Esophagus squamous epithelium (tissue), 5 donors: ENCODE measurements at regions not wholly inside any gene's neighbourhood (a gene's known extent, or its start where the extent isn't known, plus 50 kb on each side); places are given as distances from the start of the nearest gene placed in this dataset.
"Not testable (repeated sequence)": the region's sequence is repeated elsewhere in the genome, so short reads cannot be mapped to it uniquely, and the experiment has no call there.

Experiments used
- DNase-seq: peaks from one replicate; lab custom pipeline; 2025; lab: John Stamatoyannopoulos, UW
- H3K27ac ChIP-seq, 4 donors: fragments of 200-600 bp; sonication (generic); one replicate each; pipeline ENCODE4 v1.5.1; 2016 to 2019; ENCODE audit warnings: mild to moderate bottlenecking in 1 of 4
- H3K27me3 ChIP-seq, 4 donors: fragments of 200-600 bp; sonication (generic); 1 replicate in 3 of 4; 2 replicates in 1 of 4; pipeline versions ENCODE4 v1.5.1 to v1.6.0; 2017 to 2021; ENCODE audit warnings: antibody characterized with exemption in 1 of 4
- H3K36me3 ChIP-seq, 3 donors: fragments of 200-600 bp; sonication (generic); one replicate each; pipeline ENCODE4 v1.5.1; 2016 to 2019
- H3K4me1 ChIP-seq, 3 donors: fragments of 200-600 bp; sonication (generic); one replicate each; pipeline ENCODE4 v1.5.1; 2017 to 2019
- H3K4me3 ChIP-seq, 4 donors: fragments of 200-600 bp; sonication (generic); 1 replicate in 3 of 4; 2 replicates in 1 of 4; pipeline ENCODE4 v1.5.1; 2016 to 2019; ENCODE audit warnings: mild to moderate bottlenecking in 2 of 4, moderate library complexity in 1 of 4
- H3K9me3 ChIP-seq, 3 donors: fragments of 200-600 bp; sonication (generic); one replicate each; pipeline ENCODE4 v1.5.1; 2016 to 2019
- CTCF ChIP-seq, 6 experiments: fragments of 450-650 bp in 4 of 6; fragments of 200-600 bp in 2 of 6; sonication (generic) in 2 of 6; IDR thresholded peaks; one replicate each; pipeline ENCODE4 v1.5.1; 2016 to 2019; ENCODE audit warnings: antibody characterized with exemption in 6 of 6, mild to moderate bottlenecking in 4 of 6, moderate library complexity in 4 of 6
- POLR2A ChIP-seq, 4 donors: fragments of 450-650 bp; IDR thresholded peaks; one replicate each; pipeline ENCODE4 v1.6.1; 2017; ENCODE audit warnings: antibody characterized with exemption in 4 of 4, mild to moderate bottlenecking in 4 of 4, moderate library complexity in 3 of 4
- WGBS, 2 donors: methylation state at CpG; one replicate each; pipeline ENCODE4 v1.1.5; 2018; 5-methylcytosine and 5-hydroxymethylcytosine counted together
- intact Hi-C: fragments of 100-400 bp; cut with DNase I; formaldehyde crosslinking; loops from one replicate; pipeline ENCODE4 v1.15.0; 2022
- donor health status: DM: yes; HTN: yes; CAD: no.

DNA sequence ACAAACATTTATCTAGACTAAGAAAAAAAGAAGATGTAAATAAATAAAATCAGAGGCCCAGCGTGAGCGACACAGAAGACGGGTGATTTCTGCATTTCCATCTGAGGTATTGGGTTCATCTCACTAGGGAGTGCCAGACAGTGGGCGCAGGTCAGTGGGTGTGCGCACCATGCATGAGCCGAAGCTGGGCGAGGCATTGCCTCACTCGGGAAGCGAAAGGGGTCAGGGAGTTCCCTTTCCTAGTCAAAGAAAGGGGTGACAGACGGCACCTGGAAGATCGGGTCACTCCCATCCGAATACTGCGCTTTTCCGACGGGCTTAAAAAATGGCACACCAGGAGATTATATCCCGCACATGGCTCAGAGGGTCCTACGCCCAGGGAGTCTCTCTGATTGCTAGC lies 79.5 kb upstream of the ABCD2 start:
- DNase-seq, H3K4me1 ChIP-seq, H3K9me3 ChIP-seq, H3K36me3 ChIP-seq, H3K27me3 ChIP-seq, H3K27ac ChIP-seq, H3K4me3 ChIP-seq, intact Hi-C loops: not testable (repeated sequence)
- 94 to 96% methylated on average over 16 of the region's 17 CpGs for WGBS, 2 donors

GRCh38 chr12:39697108-39697507 lies 77.5 kb upstream of the ABCD2 start:
- Histone ChIP-seq H3K27ac (no peak overlapping the region), H3K4me1 (no peaks in the 10 kb centered on the region), H3K4me3 (no peak overlapping the region), H3K9me3 (no peaks in the 10 kb centered on the region), H3K36me3 (no peaks in the 10 kb centered on the region), H3K27me3 (no peaks in the 10 kb centered on the region)
- TF ChIP-seq POLR2A (IDR thresholded peaks at IDR 0.05) (no peak), CTCF (IDR thresholded peaks at IDR 0.05) (no peak)
- DNase-seq: no peak
- WGBS, 2 donors: 35 to 46% methylated on average over 4 of the region's 4 CpGs
- intact Hi-C loops: no loop called here

DNA sequence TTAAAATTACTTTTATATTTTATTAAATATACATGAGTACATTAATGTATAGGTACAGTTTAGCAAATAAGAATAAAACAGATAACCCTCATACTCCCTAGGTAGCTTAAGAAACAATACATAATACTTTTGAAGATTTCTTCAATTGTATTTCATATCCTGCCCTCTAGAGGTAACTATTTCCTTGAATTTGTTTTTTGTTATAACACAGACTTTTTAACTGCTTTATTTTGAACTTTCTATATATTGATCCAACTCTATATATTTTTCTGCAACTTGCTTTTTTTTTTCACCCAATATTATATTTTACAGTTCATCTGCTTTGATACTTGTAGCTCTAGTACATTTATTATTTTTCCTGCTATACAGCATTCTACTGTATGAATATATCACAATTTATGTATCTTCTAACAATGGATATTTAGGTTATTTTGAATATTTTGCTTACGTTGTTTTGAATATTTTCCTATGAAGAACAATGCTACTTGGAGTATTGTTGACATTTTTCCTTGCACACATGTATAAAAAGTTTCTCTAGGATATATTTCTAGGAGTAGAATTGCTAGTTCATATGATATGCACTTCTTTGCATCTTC lies 72.8 kb upstream of the ABCD2 start:
- peak in 2 of 6 experiments; percentile 22 to 32 for TF ChIP-seq CTCF (IDR thresholded peaks at IDR 0.05)
- no peak for TF ChIP-seq POLR2A (IDR thresholded peaks at IDR 0.05)
- Histone ChIP-seq H3K9me3 (no peaks in the 10 kb centered on the region), H3K27ac (no peak overlapping the region), H3K4me1 (no peaks in the 10 kb centered on the region), H3K36me3 (no peaks in the 10 kb centered on the region), H3K27me3 (no peaks in the 10 kb centered on the region), H3K4me3 (no peak overlapping the region)
- WGBS, 2 donors: 48% methylated on average over 1 of the region's 1 CpG
- intact Hi-C loops: no loop called here
- no peak for DNase-seq

DNA sequence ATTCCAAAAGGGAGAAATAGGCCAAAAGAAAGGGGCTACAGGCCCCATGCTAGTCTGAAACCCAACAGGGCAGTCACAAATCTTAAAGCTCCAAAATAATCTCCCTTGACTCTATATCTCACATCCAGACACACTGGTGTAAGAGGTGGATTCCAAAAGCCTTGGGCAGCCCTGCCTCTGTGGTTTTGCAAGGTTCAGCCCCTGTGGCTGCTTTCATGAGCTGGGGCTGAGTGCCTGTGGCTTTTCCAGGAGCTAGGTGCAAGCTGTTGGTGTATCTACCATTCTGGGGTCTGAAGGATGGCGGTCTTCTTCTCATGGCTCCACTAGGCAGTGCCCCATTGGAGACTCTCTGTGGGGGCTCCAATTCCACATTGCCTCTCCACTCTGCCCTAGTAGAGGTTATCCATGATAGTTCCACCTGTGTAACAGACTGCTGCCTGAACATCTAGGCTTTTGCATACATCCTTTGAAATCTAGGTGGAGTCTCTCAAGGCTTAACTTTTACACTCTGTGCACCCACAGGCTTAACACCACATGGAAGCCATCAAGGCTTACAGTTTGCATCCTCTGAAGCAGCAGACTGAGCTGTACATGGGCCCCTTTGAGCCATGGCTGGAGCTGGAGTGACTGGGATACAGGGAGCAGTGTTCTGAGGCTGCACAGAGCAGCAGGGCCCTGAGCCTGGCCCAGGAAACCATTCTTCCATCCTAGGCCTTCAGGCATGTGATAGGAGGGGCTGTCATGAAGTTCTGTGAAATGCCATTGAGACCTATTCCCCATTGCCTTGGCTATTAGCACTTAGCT lies 66.5 kb upstream of the ABCD2 start:
- no peaks in the 10 kb centered on the region for H3K4me1 ChIP-seq
- TF ChIP-seq CTCF (IDR thresholded peaks at IDR 0.05) (no peak), POLR2A (IDR thresholded peaks at IDR 0.05) (no peak)
- no peaks in the 10 kb centered on the region for H3K27me3 ChIP-seq
- WGBS, 2 donors: 67 to 83% methylated on average over 1 of the region's 1 CpG
- no peaks in the 10 kb centered on the region for H3K36me3 ChIP-seq
- no peak overlapping the region for H3K4me3 ChIP-seq
- DNase-seq: no peak
- H3K9me3 ChIP-seq: no peaks in the 10 kb centered on the region
- intact Hi-C loops: no loop called here
- H3K27ac ChIP-seq: no peak overlapping the region

GRCh38 chr12:39682689-39683477 lies 63.3 kb upstream of the ABCD2 start:
- H3K4me3 ChIP-seq: no peak overlapping the region
- intact Hi-C loops: no loop called here
- no peaks in the 10 kb centered on the region for H3K4me1 ChIP-seq
- no peaks in the 10 kb centered on the region for H3K27me3 ChIP-seq
- TF ChIP-seq CTCF (IDR thresholded peaks at IDR 0.05) (no peak), POLR2A (IDR thresholded peaks at IDR 0.05) (no peak)
- no peaks in the 10 kb centered on the region for H3K9me3 ChIP-seq
- no peak for DNase-seq
- WGBS, 2 donors: 53 to 55% methylated on average over 4 of the region's 4 CpGs
- no peak overlapping the region for H3K27ac ChIP-seq
- H3K36me3 ChIP-seq: no peaks in the 10 kb centered on the region
